GM18909 (cell line): ENCODE measurements at regions not wholly inside any gene's neighbourhood (a gene's known extent, or its start where the extent isn't known, plus 50 kb on each side); places are given as distances from the start of the nearest gene placed in this dataset.
"Not testable (repeated sequence)": the region's sequence is repeated elsewhere in the genome, so short reads cannot be mapped to it uniquely, and the experiment has no call there.

ENCODE experiments used
- ATAC-seq: cut with Tn5 transposase; IDR thresholded peaks from one replicate; pipeline ENCODE4 v1.9.1; 2021; ENCODE audit warnings: mild to moderate bottlenecking; ENCODE audit not compliant: unreplicated experiment, poor library complexity

- ATAC-seq: no peak
These were observed 752.4 kb upstream of the SEMA6A start for GRCh38 chr5:117326997-117327396.

- no peak for ATAC-seq
These were observed 743.9 kb upstream of the SEMA6A start for GRCh38 chr5:117318528-117318927.

- no peak for ATAC-seq
These were observed 740.5 kb upstream of the SEMA6A start for GRCh38 chr5:117315170-117315569.

GRCh38 chr5:117304512-117305107 is 730.0 kb upstream of the SEMA6A start:
- not testable (repeated sequence) for ATAC-seq

GRCh38 chr5:117302949-117303348 is 728.3 kb upstream of the SEMA6A start:
- no peak for ATAC-seq

- ATAC-seq: no peak
These were observed 727.9 kb upstream of the SEMA6A start for GRCh38 chr5:117302473-117302872.

- no peak for ATAC-seq
These were observed 725.3 kb upstream of the SEMA6A start for GRCh38 chr5:117299936-117300328.

- ATAC-seq: no peak
These were observed 724.8 kb upstream of the SEMA6A start for GRCh38 chr5:117299224-117299935.

GRCh38 chr5:117296872-117297271 is 722.2 kb upstream of the SEMA6A start:
- ATAC-seq: no peak

GRCh38 chr5:117295941-117296340 is 721.3 kb upstream of the SEMA6A start:
- no peak for ATAC-seq

GRCh38 chr5:117286813-117287212 is 712.2 kb upstream of the SEMA6A start:
- no peak for ATAC-seq

- ATAC-seq: no peak
These were observed 697.0 kb upstream of the SEMA6A start for GRCh38 chr5:117271656-117272055.

GRCh38 chr5:117266280-117266679 is 691.7 kb upstream of the SEMA6A start:
- ATAC-seq: no peak

- no peak for ATAC-seq
These were observed 688.6 kb upstream of the SEMA6A start for GRCh38 chr5:117263231-117263630.

GRCh38 chr5:117262572-117263131 is 688.0 kb upstream of the SEMA6A start:
- ATAC-seq: no peak

- no peak for ATAC-seq
These were observed 687.4 kb upstream of the SEMA6A start for GRCh38 chr5:117261948-117262571.

GRCh38 chr5:117255211-117256027 is 680.8 kb upstream of the SEMA6A start:
- no peak for ATAC-seq

GRCh38 chr5:117252566-117252965 is 677.9 kb upstream of the SEMA6A start:
- no peak for ATAC-seq

GRCh38 chr5:117249086-117249815 is 674.6 kb upstream of the SEMA6A start:
- no peak for ATAC-seq

GRCh38 chr5:117246424-117246823 is 671.8 kb upstream of the SEMA6A start:
- ATAC-seq: no peak
